ENCODE measurements at regions not wholly inside any gene's neighbourhood (a gene's known extent, or its start where the extent isn't known, plus 50 kb on each side); places are given as distances from the start of the nearest gene placed in this dataset.

DNA sequence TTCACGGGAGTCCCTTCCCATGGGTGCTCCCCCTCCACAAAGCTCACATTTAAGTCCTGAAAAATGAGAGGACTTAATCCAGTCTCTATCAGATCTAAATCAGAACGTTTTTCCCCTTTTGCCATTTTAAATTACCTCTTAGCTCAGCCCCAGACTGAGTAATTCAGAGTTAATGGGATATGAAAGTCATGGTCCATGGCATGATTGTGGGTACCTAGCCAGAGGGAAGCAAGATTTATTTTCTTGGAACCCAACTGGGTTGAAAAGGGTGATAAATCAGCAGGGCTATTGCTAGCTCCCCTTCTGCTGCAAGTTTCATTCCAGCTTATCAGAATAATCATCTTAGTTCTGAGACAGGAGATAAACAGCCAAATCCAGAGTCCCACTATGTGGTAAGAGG is 320.2 kb upstream of the CHD6 start:
- Mint-ChIP-seq H3K9me3 (no peaks in the 10 kb centered on the region), H3K27me3 (ENCODE audit: insufficient read depth) (no peaks in the 10 kb centered on the region), H3K4me1 (no peaks in the 10 kb centered on the region), H3K27ac (no peak overlapping the region), H3K36me3 (ENCODE audit: low read depth) (no peaks in the 10 kb centered on the region), H3K4me3 (no peak overlapping the region)
- 79 to 90% methylated on average over 1 to 2 of the region's 2 CpGs for WGBS, 2 experiments (ENCODE audit: insufficient coverage in 1 of 2, insufficient read length in 1 of 2)
- no peak overlapping the region for H3K27ac ChIP-seq (ENCODE audit: low read depth, low read length)
- no peak overlapping the region for H3K4me3 ChIP-seq (ENCODE audit: low read length)
- no peak overlapping the region for H3K9ac ChIP-seq (ENCODE audit: extremely low read depth, low read length, poor library complexity, severe bottlenecking)
- H3K9me3 ChIP-seq (ENCODE audit: control insufficient read depth, low read length), result no peaks in the 10 kb centered on the region
- DNase-seq, result no peak
- no peaks in the 10 kb centered on the region for H3K36me3 ChIP-seq (ENCODE audit: control insufficient read depth, insufficient read depth, low read length)
- H3K27me3 ChIP-seq (ENCODE audit: control insufficient read depth, insufficient read depth, low read length, poor library complexity, severe bottlenecking), result no peaks in the 10 kb centered on the region
- H3K4me1 ChIP-seq (ENCODE audit: control insufficient read depth, insufficient read depth, low read length), result no peaks in the 10 kb centered on the region
- TF ChIP-seq, protein P1, sequence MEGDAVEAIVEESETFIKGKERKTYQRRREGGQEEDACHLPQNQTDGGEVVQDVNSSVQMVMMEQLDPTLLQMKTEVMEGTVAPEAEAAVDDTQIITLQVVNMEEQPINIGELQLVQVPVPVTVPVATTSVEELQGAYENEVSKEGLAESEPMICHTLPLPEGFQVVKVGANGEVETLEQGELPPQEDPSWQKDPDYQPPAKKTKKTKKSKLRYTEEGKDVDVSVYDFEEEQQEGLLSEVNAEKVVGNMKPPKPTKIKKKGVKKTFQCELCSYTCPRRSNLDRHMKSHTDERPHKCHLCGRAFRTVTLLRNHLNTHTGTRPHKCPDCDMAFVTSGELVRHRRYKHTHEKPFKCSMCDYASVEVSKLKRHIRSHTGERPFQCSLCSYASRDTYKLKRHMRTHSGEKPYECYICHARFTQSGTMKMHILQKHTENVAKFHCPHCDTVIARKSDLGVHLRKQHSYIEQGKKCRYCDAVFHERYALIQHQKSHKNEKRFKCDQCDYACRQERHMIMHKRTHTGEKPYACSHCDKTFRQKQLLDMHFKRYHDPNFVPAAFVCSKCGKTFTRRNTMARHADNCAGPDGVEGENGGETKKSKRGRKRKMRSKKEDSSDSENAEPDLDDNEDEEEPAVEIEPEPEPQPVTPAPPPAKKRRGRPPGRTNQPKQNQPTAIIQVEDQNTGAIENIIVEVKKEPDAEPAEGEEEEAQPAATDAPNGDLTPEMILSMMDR (conservative IDR thresholded peaks at IDR 0.05), result no peak

DNA sequence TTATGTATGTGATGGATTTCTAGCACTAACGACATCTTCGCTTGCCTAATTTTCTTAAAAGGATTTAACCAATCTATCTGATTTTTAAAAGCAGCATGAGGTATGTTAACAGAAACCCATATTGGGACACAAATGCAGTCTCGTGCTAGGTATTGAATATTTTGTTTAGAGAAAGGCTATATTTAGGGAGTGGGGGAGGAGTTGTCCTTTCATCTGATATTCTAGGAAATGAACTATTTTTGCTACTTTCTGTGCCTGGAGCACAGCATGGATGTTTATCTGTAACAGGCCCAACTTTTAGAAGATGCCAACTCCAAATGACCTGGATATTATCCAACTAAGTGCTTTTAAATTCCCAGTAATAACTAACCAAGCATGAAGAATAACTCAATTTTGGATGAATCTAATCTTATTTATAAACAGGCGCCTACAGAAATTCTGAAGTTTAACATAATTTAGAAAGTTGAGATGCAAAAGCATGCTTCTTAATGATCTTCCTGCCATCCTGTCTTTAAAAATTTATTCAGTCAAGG is 317.1 kb upstream of the CHD6 start:
- TF ChIP-seq, protein P1 (conservative IDR thresholded peaks at IDR 0.05), result no peak

DNA sequence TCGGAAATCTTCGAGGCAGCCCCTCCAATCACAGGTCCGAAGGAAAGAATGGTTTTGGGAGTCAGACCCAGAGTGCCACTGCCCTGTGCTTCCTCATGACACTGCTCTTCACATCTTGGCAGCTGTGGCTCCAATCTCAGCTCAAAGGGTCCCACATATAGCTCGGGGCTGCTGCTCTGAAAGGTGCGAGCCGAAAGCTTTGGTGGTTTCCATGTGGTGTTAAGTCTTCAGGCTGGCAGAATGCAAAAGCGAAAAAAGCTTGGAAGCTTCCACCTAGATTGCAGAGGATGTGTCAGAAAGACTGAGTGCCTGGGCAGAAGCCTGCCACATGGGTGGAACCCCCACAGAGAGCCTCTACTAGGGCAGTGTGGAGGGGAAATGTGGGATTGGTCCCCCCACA is 314.3 kb upstream of the CHD6 start:
- no peaks in the 10 kb centered on the region for H3K36me3 ChIP-seq (ENCODE audit: control insufficient read depth, insufficient read depth, low read length)
- H3K36me3 Mint-ChIP-seq (ENCODE audit: low read depth), result no peaks in the 10 kb centered on the region
- peaks cover 4% of the 10 kb centered on the region for H3K4me1 Mint-ChIP-seq
- no peaks in the 10 kb centered on the region for H3K4me1 ChIP-seq (ENCODE audit: control insufficient read depth, insufficient read depth, low read length)
- no peak overlapping the region for H3K27ac Mint-ChIP-seq
- no peak for DNase-seq
- TF ChIP-seq, protein P1 (conservative IDR thresholded peaks at IDR 0.05), result no peak
- H3K27me3 ChIP-seq (ENCODE audit: control insufficient read depth, insufficient read depth, low read length, poor library complexity, severe bottlenecking), result no peaks in the 10 kb centered on the region
- H3K27me3 Mint-ChIP-seq (ENCODE audit: insufficient read depth), result no peaks in the 10 kb centered on the region
- H3K9me3 Mint-ChIP-seq, result peaks cover 7% of the 10 kb centered on the region
- H3K9me3 ChIP-seq (ENCODE audit: control insufficient read depth, low read length), result no peaks in the 10 kb centered on the region
- no peak overlapping the region for H3K4me3 Mint-ChIP-seq
- no peak overlapping the region for H3K27ac ChIP-seq (ENCODE audit: low read depth, low read length)
- H3K9ac ChIP-seq (ENCODE audit: extremely low read depth, low read length, poor library complexity, severe bottlenecking), result no peak overlapping the region
- WGBS, 2 experiments (ENCODE audit: insufficient coverage in 1 of 2, insufficient read length in 1 of 2), result 90 to 94% methylated on average over 4 to 7 of the region's 7 CpGs
- H3K4me3 ChIP-seq (ENCODE audit: low read length), result no peak overlapping the region

More for the DNA sequence above, 317.1 kb upstream of the CHD6 start:
- H3K27me3 ChIP-seq (ENCODE audit: control insufficient read depth, insufficient read depth, low read length, poor library complexity, severe bottlenecking), result no peaks in the 10 kb centered on the region
- Mint-ChIP-seq H3K27ac (no peak overlapping the region), H3K4me3 (no peak overlapping the region), H3K9me3 (peaks cover 2% of the 10 kb centered on the region), H3K27me3 (ENCODE audit: insufficient read depth) (no peaks in the 10 kb centered on the region), H3K36me3 (ENCODE audit: low read depth) (no peaks in the 10 kb centered on the region), H3K4me1 (peaks cover 4% of the 10 kb centered on the region)
- H3K27ac ChIP-seq (ENCODE audit: low read depth, low read length), result no peak overlapping the region
- H3K9me3 ChIP-seq (ENCODE audit: control insufficient read depth, low read length), result no peaks in the 10 kb centered on the region
- H3K4me1 ChIP-seq (ENCODE audit: control insufficient read depth, insufficient read depth, low read length), result no peaks in the 10 kb centered on the region
- 47 to 67% methylated on average over 3 to 4 of the region's 4 CpGs for WGBS, 2 experiments (ENCODE audit: insufficient coverage in 1 of 2, insufficient read length in 1 of 2)
- H3K9ac ChIP-seq (ENCODE audit: extremely low read depth, low read length, poor library complexity, severe bottlenecking), result no peak overlapping the region
- H3K4me3 ChIP-seq (ENCODE audit: low read length), result no peak overlapping the region
- no peaks in the 10 kb centered on the region for H3K36me3 ChIP-seq (ENCODE audit: control insufficient read depth, insufficient read depth, low read length)
- no peak for DNase-seq

All from endodermal cell (in vitro differentiated cells).